HCT116 (cell line): ENCODE measurements at regions not wholly inside any gene's neighbourhood (a gene's known extent, or its start where the extent isn't known, plus 50 kb on each side); places are given as distances from the start of the nearest gene placed in this dataset.

Source experiments
- ATAC-seq: fragments of 200-7000 bp; cut with Tn5 transposase; 2 replicates; pipeline ENCODE4 v1.9.1; 2020; ENCODE audit warnings: mild to moderate bottlenecking, moderate library complexity
- BruUV-seq: library from RNA; stranded (reverse); fragments of 400-500 nt; replicated peaks from 2 replicates; lab custom pipeline; 2021; lab: Mats Ljungman, UMichigan
- CTCF ChIA-PET: fragments of 300-600 bp; sonication (Branson Sonifier 250); formaldehyde crosslinking; loops from one replicate; lab custom pipeline; 2021; ENCODE audit warnings: antibody characterized with exemption; lab: Charles Lee
- POLR2A ChIA-PET: fragments of 300-600, 350-600 bp; sonication (Branson Sonifier 250); formaldehyde crosslinking; loops from one replicate; lab custom pipeline; 2021; ENCODE audit warnings: antibody characterized with exemption; lab: Charles Lee
- RAD21 ChIA-PET, 2 experiments: fragments of 300-600 bp; sonication (Branson Sonifier 250); formaldehyde crosslinking; loops; one replicate each; lab custom pipeline; 2023; ENCODE audit warnings: low total read pairs in 2 of 2; ENCODE audit not compliant: uncharacterized antibody in 2 of 2, unreplicated experiment in 2 of 2, low non-redundant PET in 1 of 2; lab: Charles Lee
- DNase-seq: peaks from one replicate; pipeline ENCODE4 v3.0.0-alpha.2; 2010; ENCODE audit warnings: low read depth, low spot score
- H2AFZ ChIP-seq: fragments of 200-600 bp; shearing (Covaris generic), sonication (generic); 2 replicates; pipeline ENCODE4 v1.6.1; 2017; ENCODE audit warnings: low read depth, mixed run types, mixed read lengths, antibody characterized with exemption, low read length; ENCODE audit not compliant: poor library complexity, severe bottlenecking
- H3K27ac ChIP-seq: 2 replicates; pipeline ENCODE4 v1.5.1; 2012; ENCODE audit warnings: low read depth, low read length
- H3K27me3 ChIP-seq: fragments of 200-600 bp; sonication (generic); 2 replicates; pipeline ENCODE4 v1.6.1; 2016; ENCODE audit warnings: mixed run types, low read length, mixed read lengths; ENCODE audit not compliant: insufficient read depth
- H3K36me3 ChIP-seq, 2 experiments: fragments of 200-500 bp in 1 of 2; fragments of 200-600 bp in 1 of 2; sonication (Bioruptor generic) in 1 of 2; sonication (generic) in 1 of 2; 2 replicates each; pipeline versions ENCODE4 v1.5.1 to v1.6.1; 2014 to 2016; ENCODE audit warnings: low read length in 2 of 2, inconsistent platforms in 1 of 2, mixed read lengths in 1 of 2, mixed run types in 1 of 2; ENCODE audit not compliant: insufficient read depth in 2 of 2, control insufficient read depth in 1 of 2
- H3K4me1 ChIP-seq, 2 experiments: fragments of 200-600 bp in 1 of 2; sonication (generic) in 1 of 2; 2 replicates each; pipeline versions ENCODE4 v1.5.1 to v1.6.1; 2012 to 2017; ENCODE audit warnings: low read length in 2 of 2, inconsistent platforms in 1 of 2, mild to moderate bottlenecking in 1 of 2, mixed read lengths in 1 of 2, mixed run types in 1 of 2, moderate library complexity in 1 of 2; ENCODE audit not compliant: insufficient read depth in 2 of 2, control insufficient read depth in 1 of 2
- H3K4me2 ChIP-seq: fragments of 200-600 bp; sonication (generic); 2 replicates; pipeline ENCODE4 v1.6.1; 2017; ENCODE audit warnings: mixed run types, low read length, mixed read lengths
- H3K4me3 ChIP-seq, 2 experiments: fragments of 200-600 bp in 1 of 2; sonication (generic) in 1 of 2; replicated peaks in 1 of 2; 2 replicates each; pipeline ENCODE4 v1.5.1; 2011 to 2016; ENCODE audit warnings: low read length in 2 of 2, control low read depth in 1 of 2, low read depth in 1 of 2, mild to moderate bottlenecking in 1 of 2, mixed read lengths in 1 of 2, mixed run types in 1 of 2
- H3K79me2 ChIP-seq: fragments of 200-600 bp; sonication (generic); 2 replicates; pipeline ENCODE4 v1.6.1; 2017; ENCODE audit warnings: mild to moderate bottlenecking, mixed run types, low read length, moderate library complexity, mixed read lengths; ENCODE audit not compliant: insufficient read depth
- H3K9ac ChIP-seq: fragments of 200-600 bp; sonication (generic); 2 replicates; pipeline ENCODE4 v1.6.1; 2016; ENCODE audit warnings: low read length, mixed read lengths
- H3K9me2 ChIP-seq: fragments of 200-600 bp; sonication (generic), shearing (Covaris generic); 2 replicates; pipeline ENCODE4 v1.6.1; 2017; ENCODE audit warnings: mixed run types, mild to moderate bottlenecking, moderate library complexity; ENCODE audit not compliant: insufficient read depth
- H3K9me3 ChIP-seq, 2 experiments: fragments of 200-500 bp in 1 of 2; fragments of 200-600 bp in 1 of 2; sonication (Bioruptor generic) in 1 of 2; sonication (generic) in 1 of 2; 2 replicates each; pipeline ENCODE4 v1.6.1; 2014 to 2017; ENCODE audit warnings: low read length in 2 of 2, mixed read lengths in 2 of 2, inconsistent platforms in 1 of 2, low read depth in 1 of 2, mild to moderate bottlenecking in 1 of 2, mixed run types in 1 of 2, moderate library complexity in 1 of 2; ENCODE audit not compliant: control insufficient read depth in 1 of 2, insufficient read depth in 1 of 2
- H4K20me1 ChIP-seq: fragments of 200-600 bp; sonication (generic), shearing (Covaris generic); 2 replicates; pipeline ENCODE4 v1.6.1; 2017; ENCODE audit warnings: mixed run types, mild to moderate bottlenecking, moderate library complexity; ENCODE audit not compliant: insufficient read depth
- ATF3 ChIP-seq: IDR thresholded peaks from 2 replicates; pipeline ENCODE4 v1.6.1; 2012
- CBX3 ChIP-seq: IDR thresholded peaks from 2 replicates; pipeline ENCODE4 v1.6.1; 2012; ENCODE audit warnings: low read depth
- CEBPB ChIP-seq: IDR thresholded peaks from 2 replicates; pipeline ENCODE4 v1.6.1; 2012; ENCODE audit warnings: low read depth
- EGR1 ChIP-seq: IDR thresholded peaks from 2 replicates; pipeline ENCODE4 v1.6.1; 2012; ENCODE audit warnings: low read depth
- ELF1 ChIP-seq: IDR thresholded peaks from 2 replicates; pipeline ENCODE4 v1.6.1; 2012; ENCODE audit warnings: low read depth, borderline replicate concordance
- EZH2 ChIP-seq: fragments of 200-600 bp; sonication (generic); IDR thresholded peaks from 2 replicates; pipeline ENCODE4 v1.6.1; 2017; ENCODE audit warnings: antibody characterized with exemption, mixed run types
- EZH2phosphoT487 ChIP-seq: fragments of 200-600 bp; IDR thresholded peaks from 2 replicates; pipeline ENCODE4 v1.6.1; 2018; ENCODE audit warnings: antibody characterized with exemption, borderline replicate concordance
- FOSL1 ChIP-seq: IDR thresholded peaks from 2 replicates; pipeline ENCODE4 v1.6.1; 2012; ENCODE audit warnings: low read depth
- JUND ChIP-seq: IDR thresholded peaks from 2 replicates; pipeline ENCODE4 v1.6.1; 2012
- POLR2A ChIP-seq: IDR thresholded peaks from 2 replicates; pipeline ENCODE4 v1.7.0; 2011; ENCODE audit warnings: borderline replicate concordance; ENCODE audit not compliant: insufficient read depth, insufficient read length; ENCODE audit errors: extremely low read depth
- RAD21 ChIP-seq: IDR thresholded peaks from 2 replicates; pipeline ENCODE4 v1.6.1; 2012; ENCODE audit warnings: low read depth, mild to moderate bottlenecking
- SP1 ChIP-seq: IDR thresholded peaks from 2 replicates; pipeline ENCODE4 v1.6.1; 2012; ENCODE audit warnings: low read depth
- SRF ChIP-seq: IDR thresholded peaks from 2 replicates; pipeline ENCODE4 v1.6.1; 2012; ENCODE audit warnings: low read depth
- TCF7L2 ChIP-seq: IDR thresholded peaks from 2 replicates; pipeline ENCODE4 v1.7.0; 2011; ENCODE audit warnings: borderline replicate concordance, inconsistent platforms; ENCODE audit not compliant: insufficient read depth, insufficient read length; ENCODE audit errors: extremely low read depth
- YY1 ChIP-seq: IDR thresholded peaks from 2 replicates; pipeline ENCODE4 v1.6.1; 2011; ENCODE audit warnings: low read length, low read depth, moderate library complexity, mild to moderate bottlenecking; ENCODE audit not compliant: insufficient replicate concordance; ENCODE audit errors: extremely low read depth
- ZFX ChIP-seq: fragments of 450-650 bp; IDR thresholded peaks from 2 replicates; pipeline ENCODE4 v1.6.1; 2017
- ZNF274 ChIP-seq: fragments of 200-500 bp; sonication (Bioruptor generic); IDR thresholded peaks from 2 replicates; pipeline ENCODE4 v1.6.1; 2014; ENCODE audit warnings: mild to moderate bottlenecking, low read depth, low read length, inconsistent platforms
- intact Hi-C: fragments of 100-400 bp; cut with micrococcal nuclease; formaldehyde crosslinking; loops from 2 replicates; pipeline ENCODE4 v1.10.0; 2022
- TF ChIP-seq, protein P1 (sequence below), 3 experiments: fragments of 200-600 bp in 1 of 3; sonication (generic) in 1 of 3; IDR thresholded peaks in 2 of 3; conservative IDR thresholded peaks in 1 of 3; 2 replicates each; pipeline ENCODE4 v1.5.1; 2012 to 2017; ENCODE audit warnings: low read depth in 2 of 3, low read length in 2 of 3, antibody characterized with exemption in 1 of 3, borderline replicate concordance in 1 of 3, control low read depth in 1 of 3, mild to moderate bottlenecking in 1 of 3, mixed read lengths in 1 of 3, mixed run types in 1 of 3, moderate library complexity in 1 of 3; ENCODE audit not compliant: insufficient read depth in 1 of 3
- TF ChIP-seq, protein P2 (sequence below): IDR thresholded peaks from 2 replicates; pipeline ENCODE4 v1.6.1; 2012; ENCODE audit warnings: low read depth
- TF ChIP-seq, protein P3 (sequence below): IDR thresholded peaks from 2 replicates; pipeline ENCODE4 v1.6.1; 2012

DNA sequence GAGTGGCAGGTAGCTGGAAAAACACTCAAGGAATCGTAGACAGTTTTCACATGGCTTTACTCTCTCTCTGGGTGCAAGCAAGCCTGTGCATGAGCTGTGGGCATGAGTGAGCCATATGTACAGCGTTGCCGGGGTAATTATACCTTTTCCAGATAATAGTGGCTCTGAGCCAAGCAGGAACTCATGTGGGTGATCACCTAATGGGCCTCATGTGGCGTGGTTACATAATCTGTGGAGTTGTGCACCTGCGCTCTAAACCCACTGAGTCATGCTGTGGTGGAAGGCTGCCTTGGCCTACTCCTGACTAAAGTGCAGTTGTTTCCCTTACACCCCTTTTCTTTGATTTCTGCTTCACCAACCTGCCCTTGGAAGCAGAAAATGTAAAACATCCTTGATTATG lies 1564.5 kb upstream of the PCDH10 start:
- no peaks in the 10 kb centered on the region; the same call in 1 of the 2 replicates for H3K9me2 ChIP-seq
- no peaks in the 10 kb centered on the region for H3K36me3 ChIP-seq
- DNase-seq = no peak
- no peak overlapping the region for H3K4me3 ChIP-seq
- no peak overlapping the region for H2AFZ ChIP-seq
- no peak overlapping the region for H3K27ac ChIP-seq
- no peak for TF ChIP-seq ZNF274
- TF ChIP-seq CEBPB = no peak
- no peak for TF ChIP-seq CBX3
- no peak for TF ChIP-seq FOSL1
- TF ChIP-seq ATF3 = no peak
- TF ChIP-seq, protein P1, sequence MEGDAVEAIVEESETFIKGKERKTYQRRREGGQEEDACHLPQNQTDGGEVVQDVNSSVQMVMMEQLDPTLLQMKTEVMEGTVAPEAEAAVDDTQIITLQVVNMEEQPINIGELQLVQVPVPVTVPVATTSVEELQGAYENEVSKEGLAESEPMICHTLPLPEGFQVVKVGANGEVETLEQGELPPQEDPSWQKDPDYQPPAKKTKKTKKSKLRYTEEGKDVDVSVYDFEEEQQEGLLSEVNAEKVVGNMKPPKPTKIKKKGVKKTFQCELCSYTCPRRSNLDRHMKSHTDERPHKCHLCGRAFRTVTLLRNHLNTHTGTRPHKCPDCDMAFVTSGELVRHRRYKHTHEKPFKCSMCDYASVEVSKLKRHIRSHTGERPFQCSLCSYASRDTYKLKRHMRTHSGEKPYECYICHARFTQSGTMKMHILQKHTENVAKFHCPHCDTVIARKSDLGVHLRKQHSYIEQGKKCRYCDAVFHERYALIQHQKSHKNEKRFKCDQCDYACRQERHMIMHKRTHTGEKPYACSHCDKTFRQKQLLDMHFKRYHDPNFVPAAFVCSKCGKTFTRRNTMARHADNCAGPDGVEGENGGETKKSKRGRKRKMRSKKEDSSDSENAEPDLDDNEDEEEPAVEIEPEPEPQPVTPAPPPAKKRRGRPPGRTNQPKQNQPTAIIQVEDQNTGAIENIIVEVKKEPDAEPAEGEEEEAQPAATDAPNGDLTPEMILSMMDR (IDR thresholded peaks at IDR 0.05 in 2 of 3, conservative IDR thresholded peaks at IDR 0.05 in 1 of 3; ENCODE audit: borderline replicate concordance in 1 of 3, insufficient read depth in 1 of 3, low read depth in 2 of 3, low read length in 2 of 3) = no peak
- no peak for TF ChIP-seq RAD21
- no peak for TF ChIP-seq EZH2phosphoT487
- TF ChIP-seq JUND = no peak
- no peak for TF ChIP-seq EGR1
- no peak for TF ChIP-seq EZH2
- no peak for TF ChIP-seq ZFX
- TF ChIP-seq, protein P2, sequence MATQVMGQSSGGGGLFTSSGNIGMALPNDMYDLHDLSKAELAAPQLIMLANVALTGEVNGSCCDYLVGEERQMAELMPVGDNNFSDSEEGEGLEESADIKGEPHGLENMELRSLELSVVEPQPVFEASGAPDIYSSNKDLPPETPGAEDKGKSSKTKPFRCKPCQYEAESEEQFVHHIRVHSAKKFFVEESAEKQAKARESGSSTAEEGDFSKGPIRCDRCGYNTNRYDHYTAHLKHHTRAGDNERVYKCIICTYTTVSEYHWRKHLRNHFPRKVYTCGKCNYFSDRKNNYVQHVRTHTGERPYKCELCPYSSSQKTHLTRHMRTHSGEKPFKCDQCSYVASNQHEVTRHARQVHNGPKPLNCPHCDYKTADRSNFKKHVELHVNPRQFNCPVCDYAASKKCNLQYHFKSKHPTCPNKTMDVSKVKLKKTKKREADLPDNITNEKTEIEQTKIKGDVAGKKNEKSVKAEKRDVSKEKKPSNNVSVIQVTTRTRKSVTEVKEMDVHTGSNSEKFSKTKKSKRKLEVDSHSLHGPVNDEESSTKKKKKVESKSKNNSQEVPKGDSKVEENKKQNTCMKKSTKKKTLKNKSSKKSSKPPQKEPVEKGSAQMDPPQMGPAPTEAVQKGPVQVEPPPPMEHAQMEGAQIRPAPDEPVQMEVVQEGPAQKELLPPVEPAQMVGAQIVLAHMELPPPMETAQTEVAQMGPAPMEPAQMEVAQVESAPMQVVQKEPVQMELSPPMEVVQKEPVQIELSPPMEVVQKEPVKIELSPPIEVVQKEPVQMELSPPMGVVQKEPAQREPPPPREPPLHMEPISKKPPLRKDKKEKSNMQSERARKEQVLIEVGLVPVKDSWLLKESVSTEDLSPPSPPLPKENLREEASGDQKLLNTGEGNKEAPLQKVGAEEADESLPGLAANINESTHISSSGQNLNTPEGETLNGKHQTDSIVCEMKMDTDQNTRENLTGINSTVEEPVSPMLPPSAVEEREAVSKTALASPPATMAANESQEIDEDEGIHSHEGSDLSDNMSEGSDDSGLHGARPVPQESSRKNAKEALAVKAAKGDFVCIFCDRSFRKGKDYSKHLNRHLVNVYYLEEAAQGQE = no peak
- no peak for TF ChIP-seq YY1
- no peak for TF ChIP-seq SP1
- no peak for TF ChIP-seq POLR2A
- TF ChIP-seq, protein P3, sequence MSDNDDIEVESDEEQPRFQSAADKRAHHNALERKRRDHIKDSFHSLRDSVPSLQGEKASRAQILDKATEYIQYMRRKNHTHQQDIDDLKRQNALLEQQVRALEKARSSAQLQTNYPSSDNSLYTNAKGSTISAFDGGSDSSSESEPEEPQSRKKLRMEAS = no peak
- TF ChIP-seq TCF7L2 = no peak
- TF ChIP-seq ELF1 = no peak
- no peak for TF ChIP-seq SRF
- no TSS peak for BruUV-seq
- no peaks in the 10 kb centered on the region for H3K27me3 ChIP-seq
- intact Hi-C loops = no loop called here
- H3K4me1 ChIP-seq = no peaks in the 10 kb centered on the region
- CTCF ChIA-PET = no interaction called here
- ATAC-seq = no peak
- no peaks in the 10 kb centered on the region for H3K9me3 ChIP-seq
- H3K9ac ChIP-seq = no peak overlapping the region
- POLR2A ChIA-PET = no interaction called here
- no peak overlapping the region for H3K4me2 ChIP-seq
- H4K20me1 ChIP-seq = no peaks in the 10 kb centered on the region
- RAD21 ChIA-PET = no interaction called here
- no peaks in the 10 kb centered on the region for H3K79me2 ChIP-seq
